DMS153 (cell line): ENCODE measurements at regions not wholly inside any gene's neighbourhood (a gene's known extent, or its start where the extent isn't known, plus 50 kb on each side); places are given as distances from the start of the nearest gene placed in this dataset.

Experiments
- DNase-seq: peaks from one replicate; lab custom pipeline; 2025; lab: John Stamatoyannopoulos, UW

DNA sequence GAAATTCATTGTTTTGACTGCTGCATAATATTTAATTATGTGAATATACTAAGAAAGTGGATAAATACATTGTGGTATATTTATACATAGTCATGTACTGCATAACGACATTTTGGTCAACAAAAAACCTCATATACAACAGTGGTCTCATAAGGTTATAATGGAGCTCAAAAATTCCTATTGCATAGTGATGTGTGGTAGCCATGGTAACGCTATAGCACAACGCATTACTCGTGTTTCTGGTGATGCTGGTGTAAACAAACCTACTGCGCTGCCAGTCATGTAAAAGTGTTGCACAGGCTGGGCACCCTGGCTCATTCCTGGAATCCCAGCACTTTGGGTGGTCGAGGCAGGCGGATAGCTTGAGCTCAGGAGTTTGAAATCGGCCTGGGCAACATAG lies 52.6 kb upstream of the NHLH2 start:
- DNase-seq, result no peak

DNA sequence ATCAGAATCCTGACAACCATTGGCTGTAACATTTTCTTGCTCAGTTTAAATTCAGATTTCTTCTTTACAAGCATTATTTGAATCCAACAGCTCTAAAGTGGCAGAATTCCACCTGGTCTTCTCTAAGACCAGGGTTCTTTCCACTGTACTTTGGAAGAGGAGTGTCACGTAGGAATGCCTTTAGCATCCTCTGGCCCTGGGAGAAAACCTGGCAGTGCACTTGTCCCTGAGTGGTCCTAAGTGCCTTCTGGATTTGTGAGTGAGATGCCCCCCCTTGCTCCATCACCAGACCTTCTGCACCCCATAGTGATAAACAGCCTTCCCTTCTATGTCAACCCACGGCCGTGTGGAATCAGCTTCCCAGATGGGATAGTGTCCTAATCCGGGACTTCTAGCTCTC lies 57.1 kb upstream of the NHLH2 start:
- DNase-seq, result no peak

DNA sequence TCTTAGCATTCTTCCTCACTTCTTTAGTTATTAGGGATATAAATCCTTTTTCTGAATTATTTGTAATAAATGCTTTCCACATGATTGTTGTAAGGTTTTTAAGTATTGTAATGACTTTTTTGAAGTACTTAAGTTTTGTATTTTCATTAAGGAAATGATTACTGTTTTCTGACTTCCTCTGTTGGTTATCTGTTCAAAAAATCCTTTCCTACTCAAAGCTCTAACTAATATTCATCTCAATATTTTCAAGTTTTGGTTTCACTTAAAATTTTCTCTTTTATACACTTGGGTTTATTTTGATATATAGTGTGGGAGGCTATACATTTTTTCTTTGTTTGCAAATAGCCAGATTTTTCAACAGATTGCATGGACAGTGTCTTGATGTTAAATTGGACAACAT lies 59.9 kb upstream of the NHLH2 start:
- DNase-seq, result no peak

DNA sequence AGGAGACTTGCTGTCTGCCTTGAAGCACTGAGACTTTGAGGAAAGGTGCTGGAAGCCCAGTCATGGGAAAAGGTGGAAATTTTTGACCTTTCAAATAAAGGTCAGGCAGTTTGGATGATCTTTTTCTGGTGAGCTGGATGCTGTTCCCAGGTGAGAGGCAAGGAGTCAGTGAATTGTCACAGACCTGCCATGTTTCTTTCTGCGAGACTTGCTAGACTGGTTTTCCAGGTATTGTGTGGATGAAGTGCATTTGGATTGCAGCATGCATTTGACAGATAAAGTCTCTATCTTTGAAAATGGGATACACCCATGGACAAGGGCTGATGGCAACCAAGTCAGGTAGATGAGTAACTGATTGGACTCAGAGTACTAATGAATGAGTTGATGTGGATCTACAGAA lies 65.7 kb upstream of the NHLH2 start:
- peak; percentile 53 for DNase-seq

DNA sequence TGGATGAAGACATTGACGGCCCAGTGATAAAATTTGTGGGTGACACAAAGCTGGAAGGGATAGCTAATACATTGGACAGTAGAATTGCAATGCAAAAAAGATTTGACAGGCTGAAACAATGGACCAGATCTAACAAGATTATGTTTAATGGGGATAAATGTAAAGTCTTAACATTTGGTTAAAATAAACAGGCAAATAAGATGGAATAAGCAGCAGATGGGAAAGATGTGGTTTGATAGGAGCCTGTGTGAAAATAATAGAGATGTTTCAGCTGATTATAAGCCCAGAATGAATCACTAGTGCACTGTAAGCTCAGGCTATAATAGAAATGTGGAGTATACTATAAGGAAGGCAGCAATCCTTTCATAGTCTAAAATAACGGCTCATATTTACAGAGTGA lies 66.2 kb upstream of the NHLH2 start:
- no peak for DNase-seq

DNA sequence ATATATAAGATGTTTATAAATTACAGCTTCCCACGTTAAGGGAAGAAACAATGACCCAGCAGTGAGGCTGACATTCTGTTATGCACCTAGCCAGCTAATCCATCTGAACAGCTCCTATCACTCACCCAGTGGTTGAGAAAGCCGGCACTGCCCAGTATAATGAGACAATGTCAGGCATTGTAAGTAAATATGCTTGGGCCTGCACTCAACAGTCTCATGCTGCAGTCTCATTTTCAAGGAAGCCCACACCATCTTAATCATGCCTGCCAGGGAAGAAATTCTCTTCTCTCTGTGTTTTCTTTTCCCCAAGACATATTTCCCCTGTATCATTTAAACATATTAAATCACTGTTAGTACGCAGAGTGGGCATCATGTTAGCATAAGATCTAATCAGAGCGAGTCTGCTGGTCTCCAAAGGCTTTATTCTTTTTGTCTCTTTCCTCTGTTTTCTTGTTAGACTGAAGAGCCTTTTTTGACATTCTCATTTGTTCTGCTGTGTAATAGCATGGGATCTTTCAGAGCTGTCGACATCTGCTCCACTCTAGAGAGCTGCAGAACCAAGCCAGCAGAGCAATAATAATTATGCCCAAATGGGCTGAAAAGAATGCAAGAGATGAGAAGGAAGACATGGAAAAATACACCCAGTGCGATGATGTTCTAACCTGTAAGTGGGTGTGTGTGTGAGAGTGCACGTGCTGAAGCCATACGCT lies 67.6 kb upstream of the SLC22A15 start:
- no peak for DNase-seq

DNA sequence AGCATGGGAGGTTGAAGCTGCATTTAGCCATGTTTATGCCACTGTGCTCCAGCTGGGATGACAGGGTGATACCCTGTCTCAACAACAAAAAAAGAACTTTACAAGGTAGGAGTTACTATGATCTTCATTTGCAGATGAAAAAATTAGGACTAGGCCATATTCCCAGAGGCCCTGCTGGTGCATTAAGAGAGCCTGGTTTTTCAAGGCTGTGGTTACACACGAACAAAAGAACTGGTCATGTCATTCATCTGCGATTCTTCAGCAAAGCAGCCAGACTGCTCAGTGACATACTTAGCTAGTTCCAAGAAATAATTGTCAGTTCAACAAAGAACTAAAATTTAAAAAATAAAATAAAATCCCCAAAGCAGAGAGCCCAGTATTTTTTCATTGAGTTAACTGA lies 66.1 kb upstream of the SLC22A15 start:
- no peak for DNase-seq

DNA sequence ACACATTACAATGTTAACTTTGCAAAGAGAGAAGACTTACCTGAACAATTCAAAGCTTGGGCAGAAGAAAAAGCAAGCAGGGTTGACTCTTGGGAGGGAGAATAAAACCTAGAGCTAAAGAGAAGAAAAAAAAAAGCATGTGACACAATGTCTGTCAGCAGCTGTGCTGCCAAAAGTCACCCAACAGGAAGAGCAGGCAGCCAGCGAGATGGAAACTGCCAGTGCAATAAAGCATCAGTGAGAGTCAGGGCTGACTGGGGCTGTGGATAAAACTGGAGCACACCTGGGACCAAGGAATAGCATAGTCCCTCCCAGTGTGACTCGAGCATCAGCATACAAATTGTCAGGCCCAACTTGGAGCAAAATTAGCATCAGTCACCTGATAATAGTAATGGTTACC lies 65.0 kb upstream of the SLC22A15 start:
- DNase-seq, result peak; percentile 8

DNA sequence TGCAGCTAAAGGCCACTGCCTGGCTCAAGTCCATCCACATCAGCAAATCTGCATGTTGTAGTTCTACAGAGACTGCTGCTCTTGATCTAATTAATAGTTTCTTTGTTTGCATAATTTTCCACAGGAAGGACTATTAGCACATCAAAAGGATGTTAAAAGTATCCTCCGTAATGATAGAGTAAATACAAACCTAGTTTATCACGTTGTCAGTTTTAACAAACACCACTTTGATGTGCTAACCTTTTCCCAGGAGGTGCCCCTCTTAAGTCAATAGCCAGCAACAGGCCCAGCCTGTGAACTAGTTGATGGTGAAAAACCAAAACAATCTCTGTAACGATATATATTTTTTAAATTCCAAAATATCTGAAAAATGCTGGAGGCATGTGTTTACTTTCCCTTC lies 64.2 kb upstream of the SLC22A15 start:
- DNase-seq, result no peak

DNA sequence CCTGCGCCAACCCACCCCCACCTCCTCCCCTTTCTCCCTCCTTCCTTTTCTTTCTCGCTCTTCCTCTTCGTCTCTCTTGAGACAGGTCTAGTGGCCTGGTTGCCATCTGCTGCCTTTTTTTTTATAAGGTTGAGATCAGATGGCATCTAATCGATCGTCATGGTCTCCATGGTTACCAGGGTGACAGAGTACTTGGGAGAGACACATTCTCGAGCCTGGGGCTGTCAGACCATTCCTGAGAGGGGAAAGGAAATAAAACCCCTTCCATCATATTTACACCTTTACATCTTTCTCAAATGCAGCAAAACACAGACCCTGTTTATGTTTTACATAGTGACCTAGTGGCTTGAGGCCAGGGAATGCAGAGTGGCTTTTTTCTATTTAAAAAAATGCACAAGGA lies 53.5 kb upstream of the SLC22A15 start:
- no peak for DNase-seq

DNA sequence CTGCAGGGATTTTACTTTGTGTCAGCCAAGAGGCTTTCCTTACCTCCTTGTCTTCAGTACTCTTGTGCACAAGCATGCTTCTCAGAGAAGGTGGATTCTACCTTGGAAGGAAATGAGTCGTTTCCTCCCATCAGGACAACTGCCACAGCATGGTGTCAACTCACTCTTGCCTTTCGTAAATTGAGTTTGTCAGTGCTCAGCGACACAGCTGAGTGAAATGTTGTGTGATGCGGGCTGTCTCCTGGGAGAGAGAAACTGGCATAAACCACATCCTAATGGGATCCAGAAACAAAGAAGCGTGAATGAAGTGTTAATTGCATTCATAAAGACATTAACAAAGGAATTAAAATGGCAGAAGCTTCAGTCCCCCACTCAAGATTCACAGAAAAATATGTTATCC lies 51.5 kb upstream of the SLC22A15 start:
- DNase-seq, result no peak

DNA sequence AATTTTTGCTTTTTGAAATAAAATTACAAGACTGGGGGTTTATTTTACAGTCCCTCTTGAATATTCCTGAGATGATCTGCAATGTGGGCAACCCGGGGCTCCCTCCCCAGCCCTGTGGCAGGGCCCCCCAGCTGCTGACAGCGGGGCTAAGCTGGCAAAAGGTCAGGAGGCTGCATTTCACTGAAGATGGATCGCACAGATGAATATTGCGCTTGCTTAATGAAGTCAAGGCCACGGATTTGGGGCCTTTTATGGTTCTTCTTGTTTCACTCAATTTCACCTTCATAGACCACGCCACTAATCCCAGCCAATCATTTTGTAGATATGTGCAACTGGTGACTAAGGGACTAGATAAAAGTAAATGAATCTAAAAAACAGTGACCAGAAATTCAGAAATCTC lies 50.8 kb upstream of the SLC22A15 start:
- DNase-seq, result no peak
